Activated CD4-positive, alpha-beta T cell treated with anti-CD3 and anti-CD28 coated beads for 24 hours (primary cell): ENCODE measurements at regions not wholly inside any gene's neighbourhood (a gene's known extent, or its start where the extent isn't known, plus 50 kb on each side); places are given as distances from the start of the nearest gene placed in this dataset.

Experiments used
- DNase-seq, 2 donors: peaks; one replicate each; pipeline ENCODE4 v3.0.0-alpha.2; 2020; ENCODE audit warnings: low read depth in 2 of 2

GRCh38 chr14:82046512-82047226 lies 513.0 kb upstream of the SEL1L start:
- no peak for DNase-seq

DNA sequence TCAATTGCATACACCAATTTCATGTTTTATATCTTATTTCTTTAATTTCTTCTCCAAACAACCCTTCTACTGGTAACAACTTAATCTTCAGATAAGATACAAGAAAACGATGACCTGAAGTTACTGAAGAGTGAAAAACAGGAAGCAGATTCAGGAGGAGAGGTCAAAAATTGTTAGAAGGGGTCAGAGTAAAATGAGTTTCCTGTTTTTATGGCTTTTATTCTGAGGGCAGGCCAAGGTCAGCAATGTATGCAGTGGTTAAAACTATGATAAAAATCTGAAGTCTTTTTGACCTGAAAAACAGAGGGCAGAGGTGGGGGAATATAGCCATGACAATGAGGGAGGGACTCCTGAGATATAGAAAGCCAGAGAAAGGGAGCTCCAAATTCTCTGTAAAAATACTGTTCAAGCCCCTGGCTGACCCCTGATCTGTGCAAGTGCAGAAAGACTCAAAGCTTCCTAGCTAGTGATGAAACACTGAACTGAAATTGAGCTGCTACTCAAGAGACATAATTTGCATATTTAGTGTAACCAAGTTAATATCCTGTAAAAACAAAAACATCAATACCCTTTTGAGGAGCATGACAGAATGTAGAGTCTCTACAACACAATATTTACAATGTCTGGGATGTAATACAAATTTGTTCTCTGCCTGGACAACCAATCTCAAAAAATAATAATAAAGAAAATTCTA lies 514.3 kb upstream of the SEL1L start:
- no peak for DNase-seq

- DNase-seq, result no peak
Observed at GRCh38 chr14:82052778-82053177, 519.1 kb upstream of the SEL1L start.

DNA sequence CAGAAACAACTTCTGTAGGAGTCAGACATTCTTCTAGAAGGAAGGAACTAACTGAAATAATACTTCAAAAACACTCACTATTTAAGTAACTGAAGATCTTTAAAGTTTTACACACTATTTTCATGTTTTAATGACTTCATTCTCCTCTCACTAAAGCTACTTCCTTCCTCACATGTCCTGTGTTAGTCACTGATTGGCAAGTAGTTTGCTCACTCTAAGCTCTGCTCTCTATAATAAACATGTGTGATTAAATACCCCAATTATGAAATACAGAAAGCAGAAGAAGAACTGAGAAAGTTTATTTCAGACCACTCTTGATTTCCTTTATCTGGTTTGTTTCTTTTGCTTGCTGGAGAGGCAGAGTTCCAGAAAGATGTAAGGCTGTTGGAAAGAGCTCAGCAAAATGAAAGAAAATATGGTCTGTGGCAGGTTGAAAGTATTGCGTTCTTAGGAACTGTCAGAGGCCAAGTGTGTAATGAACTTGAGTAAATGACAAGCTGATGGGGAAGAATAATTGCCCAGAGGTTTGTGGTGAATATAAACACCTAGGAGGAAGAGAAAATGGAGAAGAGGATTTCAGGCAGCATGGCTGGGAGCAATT lies 522.0 kb upstream of the SEL1L start:
- DNase-seq, result no peak

- DNase-seq, result no peak
Observed at GRCh38 chr14:82060219-82060618, 526.6 kb upstream of the SEL1L start.

DNA sequence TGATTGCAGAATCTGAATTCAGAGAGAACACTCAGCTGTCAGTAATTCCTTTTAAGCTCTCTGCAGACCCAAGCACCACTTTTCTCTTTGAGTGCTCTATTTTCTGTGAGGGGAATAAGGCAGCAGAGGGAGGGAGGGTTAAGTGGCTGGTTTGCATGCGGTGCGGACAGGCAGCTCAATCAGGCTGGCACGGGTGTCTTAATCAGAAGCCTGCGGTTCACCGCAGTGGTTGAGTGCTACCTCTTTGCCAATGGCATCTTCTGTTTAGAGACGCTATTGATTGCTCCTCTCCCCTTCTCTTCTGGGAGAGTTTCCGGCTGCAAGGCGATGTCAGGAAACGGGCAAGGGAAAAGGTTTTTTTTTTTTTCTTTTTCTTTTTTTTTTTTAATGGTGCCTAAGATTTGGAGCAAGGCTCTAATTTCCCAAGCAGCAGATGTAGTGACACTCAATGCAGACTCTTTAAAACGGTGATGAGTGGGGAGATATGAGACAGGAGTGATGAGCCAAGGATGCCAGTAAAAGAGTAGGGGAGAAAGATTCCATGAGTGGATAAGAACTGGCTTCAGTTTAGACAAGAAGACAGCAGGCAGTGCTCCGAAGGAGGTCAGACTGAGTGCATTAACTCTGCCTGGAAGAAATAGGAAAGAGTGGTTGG lies 533.7 kb upstream of the SEL1L start:
- DNase-seq, result no peak

DNA sequence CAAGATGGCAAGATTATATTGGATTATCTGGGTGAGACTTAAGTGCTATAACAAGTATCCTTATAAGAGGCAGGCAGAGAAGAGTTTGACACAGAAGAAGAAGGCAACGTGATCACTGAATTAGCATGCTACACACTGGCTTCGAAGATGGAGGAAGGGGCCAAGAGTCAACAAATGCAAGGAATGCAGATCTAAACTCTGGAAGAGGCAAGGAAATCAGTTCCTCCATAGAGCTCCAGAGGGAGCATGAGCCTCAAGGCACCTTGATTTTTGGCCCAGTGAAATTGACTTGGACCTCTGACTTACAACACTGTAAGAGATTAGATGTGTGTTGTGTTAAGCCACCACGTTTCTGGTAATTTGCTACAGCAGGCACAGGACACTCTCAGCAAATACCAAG lies 536.4 kb upstream of the SEL1L start:
- DNase-seq, result no peak

GRCh38 chr14:82070753-82071152 lies 537.1 kb upstream of the SEL1L start:
- no peak for DNase-seq

DNA sequence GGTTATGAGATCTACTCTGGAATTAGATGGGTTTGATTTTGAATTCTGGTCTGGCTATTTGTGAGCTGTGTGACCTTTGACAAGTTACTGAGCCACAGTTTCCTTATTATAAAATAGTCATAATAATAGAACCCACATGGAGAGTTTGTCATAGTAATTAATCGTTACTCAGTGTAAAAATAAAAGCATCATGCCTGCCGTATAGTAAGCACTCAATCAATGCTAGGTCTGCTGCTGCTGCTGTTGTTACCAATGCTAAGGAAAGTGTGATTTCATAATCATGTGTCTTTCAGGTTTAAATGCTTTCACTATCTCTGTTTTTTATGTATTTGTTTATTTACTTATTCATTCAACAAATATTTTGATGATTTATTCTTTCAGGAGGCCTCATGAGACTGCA lies 539.9 kb upstream of the SEL1L start:
- DNase-seq, result no peak

- DNase-seq, result no peak
Observed at GRCh38 chr14:82075566-82075965, 541.9 kb upstream of the SEL1L start.

- DNase-seq, result no peak
Observed at GRCh38 chr14:82079553-82079952, 545.9 kb upstream of the SEL1L start.

- DNase-seq, result no peak
Observed at GRCh38 chr14:82080370-82080769, 546.7 kb upstream of the SEL1L start.

DNA sequence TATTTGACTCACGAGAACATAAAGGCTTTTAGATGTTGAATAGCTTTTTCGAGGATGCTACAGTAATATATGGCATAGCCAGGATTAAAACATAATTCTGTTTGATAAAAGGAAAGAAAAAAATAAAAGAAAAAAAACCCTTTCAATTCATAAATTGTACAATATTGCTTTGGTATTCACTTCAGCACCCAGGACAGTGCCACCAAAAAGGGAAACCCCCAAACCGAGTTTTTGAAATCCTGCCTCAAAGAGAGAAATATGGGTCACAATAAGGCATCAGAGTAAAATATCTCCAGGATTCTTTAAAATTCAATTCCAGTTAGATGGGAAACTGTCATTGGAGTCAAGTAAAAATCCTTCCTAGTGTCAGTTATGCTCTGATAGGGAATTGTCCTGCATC lies 551.2 kb upstream of the SEL1L start:
- DNase-seq, result no peak

DNA sequence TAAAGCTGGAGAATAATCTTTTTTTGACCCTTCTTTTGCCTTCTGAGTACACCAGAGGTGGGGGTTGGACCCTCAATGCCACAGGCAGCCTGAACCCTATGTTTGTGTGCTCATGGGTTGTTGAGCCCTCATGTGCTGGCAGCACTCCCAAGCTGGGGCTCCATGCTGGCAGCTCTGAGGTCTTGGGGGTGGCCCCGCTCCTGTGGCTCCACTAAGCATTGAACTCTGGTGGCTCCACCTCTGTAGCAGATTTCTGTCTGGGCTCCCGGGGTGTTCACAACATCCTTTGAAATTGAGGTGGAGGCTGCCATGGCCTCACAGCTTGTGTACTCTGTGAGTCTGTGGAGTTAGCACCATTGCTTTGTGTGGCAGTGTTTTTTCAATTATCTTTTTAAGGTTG lies 557.4 kb upstream of the SEL1L start:
- DNase-seq, result no peak

- DNase-seq, result no peak
Observed at GRCh38 chr14:82094829-82095345, 561.2 kb upstream of the SEL1L start.

- no peak for DNase-seq
Observed at GRCh38 chr14:82104013-82104412, 570.4 kb upstream of the SEL1L start.

DNA sequence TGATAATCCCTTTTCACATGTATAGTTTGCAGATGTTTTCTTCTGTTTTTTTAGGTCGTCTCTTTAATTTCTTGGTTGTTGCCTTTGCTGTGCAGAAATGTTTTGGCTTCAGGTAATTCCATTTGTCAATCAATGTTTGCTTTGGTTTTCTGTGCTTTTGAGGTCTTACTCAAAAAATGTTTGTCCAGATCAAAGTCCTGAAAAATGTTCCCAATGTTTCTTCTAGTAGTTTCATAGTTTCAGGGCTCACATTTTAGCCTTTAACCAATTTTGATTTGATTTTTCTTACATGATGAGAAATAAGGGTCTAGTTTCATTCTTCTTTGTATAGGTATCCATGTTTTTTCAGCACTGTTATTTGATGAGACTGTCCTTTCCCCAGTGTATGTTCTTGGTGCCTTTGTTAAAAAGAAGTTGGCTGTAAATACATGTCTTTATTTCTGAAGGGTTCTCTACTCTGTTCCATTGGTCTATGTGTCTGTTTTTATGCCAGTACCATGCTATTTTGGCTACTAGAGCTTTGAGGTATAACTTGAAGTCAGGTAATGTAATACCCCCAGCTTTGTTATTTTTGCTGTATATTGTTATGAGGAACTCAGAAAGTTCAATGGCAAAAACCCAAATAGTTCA lies 578.7 kb upstream of the SEL1L start:
- no peak for DNase-seq

DNA sequence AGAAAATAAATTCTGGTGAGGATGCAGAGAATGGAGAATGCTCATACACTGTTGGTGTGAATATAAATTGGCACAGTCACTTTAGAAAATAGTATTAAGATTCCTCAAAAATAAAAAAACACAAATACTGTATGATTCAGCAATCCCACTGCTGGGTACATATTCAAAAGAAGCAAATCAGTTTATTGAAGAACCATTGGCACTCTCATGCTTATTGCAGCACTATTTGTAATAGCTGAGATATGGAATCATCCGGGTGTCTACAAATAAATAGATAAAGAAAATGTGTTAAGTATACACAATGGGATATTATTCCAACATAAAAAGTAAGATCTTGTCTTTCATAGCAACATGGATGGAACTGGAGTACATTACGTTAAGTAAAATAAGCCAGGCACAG lies 579.4 kb upstream of the SEL1L start:
- DNase-seq, result no peak

- DNase-seq, result no peak
Observed at GRCh38 chr14:82113710-82114109, 580.1 kb upstream of the SEL1L start.

DNA sequence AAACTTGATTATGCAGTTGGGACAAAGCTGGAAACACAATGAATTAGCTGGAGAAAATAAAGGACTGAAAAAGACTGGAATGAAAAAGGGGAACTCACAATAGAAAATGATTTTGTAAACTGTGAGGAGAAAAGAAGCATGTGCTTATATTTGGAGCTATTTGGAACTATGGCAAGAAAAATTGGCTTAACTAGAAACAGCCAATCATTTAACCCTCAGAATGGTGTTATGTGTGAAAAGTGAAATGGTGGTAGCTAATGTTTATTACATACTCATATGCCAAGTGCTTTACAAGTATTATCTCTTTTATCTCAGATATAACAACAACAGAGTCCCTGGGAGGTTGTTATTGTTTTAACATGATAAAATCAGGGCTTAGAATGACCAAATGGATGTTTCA lies 583.1 kb upstream of the SEL1L start:
- DNase-seq, result no peak

DNA sequence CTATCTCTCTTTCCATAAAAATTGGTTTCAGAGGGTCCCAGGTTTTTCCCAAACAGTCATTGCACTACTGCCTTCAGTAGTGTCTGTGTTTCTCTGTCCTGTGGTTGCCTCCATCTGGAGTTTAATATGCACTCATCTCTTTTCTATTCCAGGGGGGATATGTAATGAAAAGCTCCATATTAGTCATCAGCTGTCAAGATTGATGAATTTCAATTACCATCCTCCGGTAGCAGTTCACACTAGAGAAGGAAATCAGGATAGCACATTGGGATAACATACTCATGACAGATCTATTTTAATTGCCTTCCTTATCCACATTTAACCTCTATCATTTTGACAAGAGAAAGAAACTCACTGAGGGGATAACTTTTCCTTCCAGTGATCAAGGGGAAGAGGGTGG lies 589.0 kb upstream of the SEL1L start:
- no peak for DNase-seq

- DNase-seq, result no peak
Observed at GRCh38 chr14:82124511-82124910, 590.9 kb upstream of the SEL1L start.
